Medulla oblongata (tissue), 1 donor: ENCODE measurements at regions not wholly inside any gene's neighbourhood (a gene's known extent, or its start where the extent isn't known, plus 50 kb on each side); places are given as distances from the start of the nearest gene placed in this dataset.
A peak's percentile ranks its signal among the peaks of the same experiment; 100 is the strongest.

Experiments used
- DNase-seq: peaks from one replicate; pipeline ENCODE4 v3.0.0-alpha.2; 2015; ENCODE audit errors: extremely low spot score

DNA sequence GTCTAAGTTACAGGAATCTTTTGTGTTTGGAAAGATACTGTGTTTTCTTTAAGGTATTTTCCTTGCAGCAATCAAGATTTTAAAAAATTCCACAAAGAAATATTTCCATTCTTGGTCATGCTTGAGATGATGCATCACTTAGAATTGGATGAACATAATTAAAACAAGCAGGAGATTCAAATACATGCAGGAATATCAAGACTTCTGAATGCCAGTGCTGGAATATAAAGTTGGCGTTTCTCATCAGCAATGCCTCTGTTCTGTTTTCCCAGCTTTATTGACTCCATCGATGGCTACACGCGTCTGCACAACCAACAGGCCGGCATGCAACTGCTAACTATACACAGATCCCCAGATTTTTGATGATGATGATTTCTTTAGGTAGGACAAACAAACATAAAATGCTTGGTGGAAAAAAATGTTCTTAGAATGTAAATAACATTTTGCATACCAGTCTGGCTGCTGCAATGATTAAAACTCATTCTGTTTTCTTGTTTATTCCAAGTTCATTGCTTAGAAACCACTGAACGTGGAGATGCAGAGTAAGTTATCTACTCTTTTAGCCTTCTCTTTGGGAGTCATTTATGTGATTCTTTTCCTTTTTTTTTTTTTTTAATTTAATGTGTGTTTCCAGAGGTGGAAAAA lies 91.3 kb upstream of the FAM171A1 start:
- no peak for DNase-seq

- DNase-seq, result no peak
These were observed 90.4 kb upstream of the FAM171A1 start for GRCh38 chr10:15461353-15462108.

- no peak for DNase-seq
These were observed 89.6 kb upstream of the FAM171A1 start for GRCh38 chr10:15460661-15461060.

GRCh38 chr10:15459218-15459617 lies 88.1 kb upstream of the FAM171A1 start:
- no peak for DNase-seq

GRCh38 chr10:15457382-15457781 lies 86.3 kb upstream of the FAM171A1 start:
- no peak for DNase-seq

- DNase-seq, result no peak
These were observed 84.4 kb upstream of the FAM171A1 start for GRCh38 chr10:15455456-15455855.

DNA sequence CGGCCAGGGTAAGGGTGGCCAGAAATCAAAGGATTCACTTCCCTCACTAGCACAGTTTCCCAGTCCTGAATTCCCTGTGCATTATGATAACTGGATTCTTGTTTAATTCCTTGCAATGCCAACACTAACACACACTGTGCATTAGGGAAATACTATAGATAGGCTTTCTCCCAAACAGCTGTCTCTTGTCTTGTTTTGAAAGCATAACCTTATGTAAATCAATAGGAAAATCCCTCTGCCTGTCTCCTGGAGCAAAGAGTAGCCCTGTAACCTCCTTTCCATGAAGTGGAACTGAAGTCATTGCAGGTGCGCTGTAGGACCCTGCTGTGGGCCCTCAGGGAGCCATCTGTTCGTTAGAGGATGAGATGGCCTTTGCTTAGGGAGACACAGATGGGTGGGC lies 82.8 kb upstream of the FAM171A1 start:
- DNase-seq, result no peak

DNA sequence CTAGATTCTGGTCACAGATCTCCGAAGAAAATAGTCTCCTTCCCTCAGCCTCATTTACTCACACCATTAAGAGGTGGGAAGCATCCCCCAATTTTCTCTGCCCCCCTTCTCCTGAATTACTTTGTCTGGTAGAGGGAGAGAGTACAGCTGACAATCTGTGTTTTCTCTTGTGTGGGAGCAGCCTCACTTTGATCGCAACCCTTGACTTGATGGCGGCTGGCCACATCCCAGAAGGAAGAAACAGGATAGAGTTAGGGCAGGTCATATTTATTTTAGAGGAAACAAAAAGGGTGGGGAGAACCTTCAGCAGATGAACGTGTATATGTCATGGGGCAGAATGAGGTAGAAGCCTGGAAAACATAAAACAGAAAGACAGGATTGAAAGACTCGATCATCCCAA lies 82.4 kb upstream of the FAM171A1 start:
- no peak for DNase-seq

DNA sequence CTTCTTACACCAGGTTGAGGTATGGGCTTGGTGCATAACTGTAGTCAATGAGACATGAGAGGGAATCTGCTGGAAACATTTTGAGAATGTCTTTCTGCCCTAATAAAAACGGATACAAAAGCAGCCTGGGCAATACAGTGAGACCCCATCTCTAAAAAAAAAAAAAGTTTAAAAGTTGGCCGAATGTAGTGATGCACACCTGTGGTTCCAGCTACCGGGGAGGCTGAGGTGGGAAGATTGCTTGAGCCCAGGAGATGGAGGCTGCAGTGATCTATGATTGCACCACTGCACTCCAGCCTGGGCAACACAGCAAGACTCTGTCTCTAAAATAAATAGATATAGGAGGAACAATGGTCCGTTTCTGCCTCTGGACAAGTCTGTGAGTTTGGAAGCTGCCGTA lies 81.5 kb upstream of the FAM171A1 start:
- no peak for DNase-seq

- DNase-seq, result no peak
These were observed 80.3 kb upstream of the FAM171A1 start for GRCh38 chr10:15451137-15452094.

- DNase-seq, result no peak
These were observed 77.5 kb upstream of the FAM171A1 start for GRCh38 chr10:15448598-15448997.

- DNase-seq, result no peak
These were observed 73.9 kb upstream of the FAM171A1 start for GRCh38 chr10:15445006-15445390.

DNA sequence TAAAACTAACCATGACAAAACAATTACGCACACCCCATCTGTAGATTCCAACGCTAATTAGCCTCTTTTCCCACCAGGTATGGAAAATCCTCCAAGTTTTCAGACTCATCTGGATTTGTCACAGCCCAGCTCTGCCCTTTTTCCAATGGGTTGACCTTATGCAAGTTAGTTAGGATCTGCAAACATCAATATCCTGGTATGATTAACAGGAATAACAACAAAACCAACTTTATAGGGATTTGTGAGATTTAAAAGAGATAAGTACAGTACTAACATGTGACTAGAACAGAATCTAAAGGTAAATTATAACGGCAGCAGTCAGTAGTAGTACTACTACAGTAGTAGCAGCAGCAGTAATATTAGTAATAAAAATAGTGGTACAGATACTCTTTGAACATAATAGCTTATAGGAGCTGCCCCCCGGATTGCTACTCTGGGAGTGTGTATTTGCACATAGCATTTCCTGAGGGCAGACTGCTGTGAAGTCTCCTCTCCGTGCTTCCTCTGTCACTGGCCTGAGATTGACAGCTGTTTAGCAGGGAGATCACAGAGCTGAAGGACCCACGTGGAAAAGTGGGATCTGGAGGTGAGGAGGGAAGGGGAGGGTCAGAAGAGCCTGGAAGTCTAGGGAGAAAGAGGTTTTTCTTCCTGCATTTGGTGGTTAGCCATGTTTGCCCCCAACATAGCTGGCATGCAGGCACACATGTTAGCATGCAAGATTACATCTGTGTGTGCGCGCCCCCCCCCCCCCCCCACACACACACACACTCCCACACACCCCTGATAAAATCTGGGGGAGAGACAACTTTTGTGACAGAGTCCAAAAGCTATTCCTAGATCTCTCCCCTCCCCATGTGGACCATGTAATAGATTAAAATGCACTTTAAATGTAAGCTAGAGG lies 73.3 kb upstream of the FAM171A1 start:
- DNase-seq, result no peak

DNA sequence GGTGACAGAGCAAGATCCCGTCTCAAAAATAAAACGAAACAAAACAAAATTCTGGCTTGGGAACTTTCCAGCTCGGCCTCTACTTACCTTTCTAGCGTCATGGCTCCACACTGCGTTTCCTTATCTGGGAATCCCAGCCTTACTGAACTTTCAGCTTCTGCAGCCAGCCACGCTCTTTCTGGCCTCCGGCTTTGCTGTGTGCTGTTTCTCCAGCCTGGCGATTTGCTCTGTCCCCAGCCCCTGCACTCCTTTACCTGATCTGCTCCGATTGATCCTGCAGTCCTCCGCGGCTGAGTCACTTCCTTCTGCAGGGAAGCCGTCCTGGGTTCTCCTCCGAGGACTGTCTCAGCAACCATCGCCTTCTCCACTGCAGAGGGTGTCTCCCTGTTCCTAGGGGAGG lies 71.0 kb upstream of the FAM171A1 start:
- no peak for DNase-seq

- DNase-seq, result no peak
These were observed 69.2 kb upstream of the FAM171A1 start for GRCh38 chr10:15440204-15440711.

GRCh38 chr10:15439341-15439842 lies 68.3 kb upstream of the FAM171A1 start:
- DNase-seq, result peak; percentile 29

DNA sequence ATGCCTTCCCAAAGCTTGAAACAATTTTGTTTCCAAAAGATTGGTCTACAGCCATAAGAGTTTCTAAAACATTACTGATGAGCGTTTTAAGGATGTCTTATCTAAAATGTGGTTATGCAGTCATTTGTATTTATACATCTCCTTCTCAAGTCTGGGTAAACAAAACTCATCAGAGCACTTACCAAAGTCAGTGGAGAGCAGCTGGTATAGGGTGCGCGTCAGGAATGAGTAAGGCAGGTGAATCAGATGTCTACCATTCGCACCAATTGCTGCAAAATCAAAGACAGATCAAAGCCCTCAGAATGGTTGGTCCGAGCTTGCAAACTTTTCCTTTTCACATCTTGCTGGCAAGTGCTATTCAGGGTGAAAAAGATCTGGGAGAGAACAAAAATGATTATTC lies 65.6 kb upstream of the FAM171A1 start:
- no peak for DNase-seq

DNA sequence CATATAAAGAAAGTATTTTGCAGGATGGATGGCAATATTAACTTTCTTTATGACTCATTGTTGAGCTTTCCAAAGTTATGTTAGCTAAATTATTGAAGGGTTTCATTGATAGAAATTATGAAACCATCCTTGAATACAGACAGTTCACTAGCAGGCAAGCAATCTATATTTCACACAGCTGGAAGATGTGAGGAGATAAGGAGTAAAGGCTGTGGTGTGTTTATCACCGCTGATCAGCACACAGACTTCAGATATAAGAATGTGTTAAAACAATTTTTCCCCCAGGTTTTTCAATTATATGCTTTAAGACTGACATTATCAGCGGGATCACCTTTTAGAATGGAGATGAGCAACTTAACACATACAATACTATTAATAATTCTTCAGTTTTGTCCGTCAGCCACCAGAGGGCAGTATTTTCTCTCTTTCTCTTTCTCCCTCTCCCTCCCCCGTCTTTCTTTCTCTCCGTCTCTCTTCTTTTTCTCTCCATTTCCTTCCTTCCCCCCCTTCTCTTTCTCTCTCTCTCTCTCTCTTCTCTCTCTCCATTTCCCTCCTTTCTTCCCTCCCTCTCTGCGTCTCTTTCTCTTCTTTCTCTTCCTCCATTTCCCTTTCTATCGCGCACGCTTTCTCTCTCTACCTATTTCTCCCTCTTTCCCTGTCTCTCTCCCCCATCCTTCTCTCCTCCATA lies 62.9 kb upstream of the FAM171A1 start:
- DNase-seq, result peak; percentile 87

DNA sequence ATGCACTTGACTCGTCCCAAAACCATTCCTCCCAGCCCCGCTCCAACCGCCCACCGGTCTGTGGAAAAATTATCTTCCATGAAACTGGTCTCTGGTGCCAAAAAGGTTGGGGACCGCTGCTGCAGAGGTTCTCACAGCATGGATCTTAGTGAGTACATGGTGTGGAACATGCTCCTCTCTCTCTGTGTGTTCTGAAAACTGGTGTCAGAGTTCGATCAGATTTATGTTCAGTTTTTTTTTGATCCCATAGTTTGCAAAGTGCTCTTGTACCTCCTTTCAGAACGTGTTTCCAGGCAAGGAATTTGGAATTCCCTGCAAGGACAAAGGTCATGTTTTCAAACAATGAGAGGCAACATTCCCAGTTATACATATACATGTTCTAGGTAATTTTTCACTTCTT lies 61.2 kb upstream of the FAM171A1 start:
- DNase-seq, result no peak
